GM12878 (cell line): ENCODE measurements at regions not wholly inside any gene's neighbourhood (a gene's known extent, or its start where the extent isn't known, plus 50 kb on each side); places are given as distances from the start of the nearest gene placed in this dataset.

Source experiments
- ATAC-seq: fragments of 200-7000 bp; cut with Tn5 transposase; 3 replicates; pipeline ENCODE4 v1.9.1; 2020; ENCODE audit warnings: mild to moderate bottlenecking, moderate library complexity
- BruUV-seq: library from RNA; stranded (reverse); fragments of 400-500 nt; replicated peaks from 2 replicates; lab custom pipeline; 2021; lab: Mats Ljungman, UMichigan
- CTCF ChIA-PET: fragments of 300-600 bp; sonication (Branson Sonifier 250); formaldehyde crosslinking; extraction: SDS; loops from one replicate; lab custom pipeline; 2021; ENCODE audit warnings: inconsistent platforms; lab: Yijun Ruan, JAX
- POLR2A ChIA-PET: fragments of 350-600 bp; formaldehyde crosslinking; extraction: SDS; loops from one replicate; lab custom pipeline; 2021; ENCODE audit warnings: inconsistent platforms; lab: Charles Lee
- RAD21 ChIA-PET: fragments of 300-600 bp; sonication (Branson Sonifier 250); formaldehyde crosslinking; loops from one replicate; lab custom pipeline; 2023; ENCODE audit warnings: antibody characterized with exemption; ENCODE audit not compliant: unreplicated experiment; lab: Charles Lee
- SMC1A ChIA-PET: fragments of 300-600 bp; sonication (Branson Sonifier 250); formaldehyde crosslinking; loops from one replicate; lab custom pipeline; 2023; ENCODE audit not compliant: unreplicated experiment, uncharacterized antibody; lab: Charles Lee
- DNase-seq: peaks from one replicate; pipeline ENCODE4 v3.0.0-alpha.2; 2011; ENCODE audit warnings: low read depth, low spot score
- FAIRE-seq: peaks from 3 replicates; lab custom pipeline; 2011; peaks lifted over from hg19 to GRCh38; lab: Jason Lieb, UNC
- H2AFZ ChIP-seq: 2 replicates; pipeline ENCODE4 v1.6.0; 2011; ENCODE audit warnings: low read depth, low read length, control low read depth; ENCODE audit not compliant: control insufficient read depth
- H3K27ac ChIP-seq: 2 replicates; pipeline ENCODE4 v1.5.1; 2011; ENCODE audit warnings: control low read depth; ENCODE audit not compliant: control insufficient read depth, insufficient read depth
- H3K27me3 ChIP-seq, 2 experiments: replicated peaks in 1 of 2; 2 replicates each; pipeline versions ENCODE4 v1.6.0 to v1.6.1; 2011; ENCODE audit warnings: low read length in 1 of 2; ENCODE audit not compliant: control insufficient read depth in 2 of 2, insufficient read depth in 2 of 2
- H3K36me3 ChIP-seq, 2 experiments: 2 replicates each; pipeline ENCODE4 v1.5.1; 2011; ENCODE audit warnings: low read length in 1 of 2; ENCODE audit not compliant: control insufficient read depth in 2 of 2, insufficient read depth in 2 of 2
- H3K4me1 ChIP-seq: 2 replicates; pipeline ENCODE4 v1.6.1; 2011; ENCODE audit warnings: mild to moderate bottlenecking, low read length, moderate library complexity, mixed read lengths; ENCODE audit not compliant: control insufficient read depth, insufficient read depth
- H3K4me2 ChIP-seq: 2 replicates; pipeline ENCODE4 v1.6.0; 2011; ENCODE audit warnings: control low read depth; ENCODE audit not compliant: control insufficient read depth, insufficient read depth
- H3K4me3 ChIP-seq: fragments of 200-600 bp; sonication (generic); 2 replicates; pipeline ENCODE4 v1.5.1; 2016
- H3K79me2 ChIP-seq: 2 replicates; pipeline ENCODE4 v1.6.0; 2011; ENCODE audit warnings: low read length; ENCODE audit not compliant: control insufficient read depth, insufficient read depth
- H3K9ac ChIP-seq: 2 replicates; pipeline ENCODE4 v1.8.0; 2011; ENCODE audit warnings: low read length, control low read depth, mixed read lengths; ENCODE audit not compliant: control insufficient read depth, insufficient read depth
- H3K9me3 ChIP-seq: replicated peaks from 3 replicates; pipeline ENCODE4 v1.5.1; 2011; ENCODE audit warnings: mild to moderate bottlenecking, low read length; ENCODE audit not compliant: control insufficient read depth, insufficient read depth
- H4K20me1 ChIP-seq: 2 replicates; pipeline ENCODE4 v1.6.0; 2011; ENCODE audit not compliant: control insufficient read depth, insufficient read depth
- BMI1 ChIP-seq: fragments of 450-650 bp; IDR thresholded peaks from 2 replicates; pipeline ENCODE4 v1.6.1; 2016; ENCODE audit warnings: mild to moderate bottlenecking, moderate library complexity, borderline replicate concordance
- CHD1 ChIP-seq: IDR thresholded peaks from 2 replicates; pipeline ENCODE4 v1.6.1; 2012; ENCODE audit warnings: low read depth, low read length, improper control_type of control experiment
- ELK1 ChIP-seq: IDR thresholded peaks from 2 replicates; pipeline ENCODE4 v1.6.1; 2012; ENCODE audit warnings: low read depth, low read length, improper control_type of control experiment
- JUND ChIP-seq: IDR thresholded peaks from 2 replicates; pipeline ENCODE4 v1.6.1; 2012; ENCODE audit warnings: low read depth, mild to moderate bottlenecking, low read length, improper control_type of control experiment, moderate library complexity
- WGBS: methylation state at CpG from one replicate; pipeline ENCODE4 v1.1.6; 2016; ENCODE audit warnings: low lambda C conversion rate; ENCODE audit not compliant: insufficient replicate concordance, insufficient coverage; ENCODE audit errors: missing lambda C conversion rate; 5-methylcytosine and 5-hydroxymethylcytosine counted together
- in situ Hi-C: fragments of 300-500 bp; cut with MboI; formaldehyde crosslinking; loops from 9 replicates; pipeline ENCODE4 v1.14.3; 2018; ENCODE audit warnings: mixed read lengths
- intact Hi-C: fragments of 100-400 bp; cut with micrococcal nuclease; formaldehyde crosslinking; loops from one replicate; pipeline ENCODE4 v1.14.2; 2022; ENCODE audit not compliant: unreplicated experiment
- TF ChIP-seq, protein P1 (sequence below): fragments of 450-650 bp; IDR thresholded peaks from 2 replicates; pipeline ENCODE4 v1.6.1; 2017; ENCODE audit warnings: mild to moderate bottlenecking

- Histone ChIP-seq H3K4me2 (no peak overlapping the region), H2AFZ (no peak overlapping the region), H3K4me3 (no peak overlapping the region)
- POLR2A ChIA-PET, result no interaction called here
- ATAC-seq, result no peak
- TF ChIP-seq ELK1 (no peak), CHD1 (no peak)
- TF ChIP-seq, all 136 proteins: peak for 0
- Histone ChIP-seq H3K27me3 (no peaks in the 10 kb centered on the region), H3K9me3 (no peaks in the 10 kb centered on the region), H3K79me2 (no peaks in the 10 kb centered on the region), H3K9ac (no peak overlapping the region), H3K4me1 (no peaks in the 10 kb centered on the region), H3K27ac (no peak overlapping the region), H4K20me1 (no peaks in the 10 kb centered on the region), H3K36me3 (no peaks in the 10 kb centered on the region)
- WGBS, result 19% methylated on average over 7 of the region's 7 CpGs
- ChIA-PET SMC1A (no interaction called here), CTCF (no interaction called here), RAD21 (no interaction called here)
- no TSS peak for BruUV-seq
- no peak for DNase-seq
- intact Hi-C loops, result no loop called here
- in situ Hi-C loops, result no loop called here
- FAIRE-seq, result no peak
Measured at GRCh38 chr9:135363596-135363995, 116.0 kb upstream of the PPP1R26 start.

DNA sequence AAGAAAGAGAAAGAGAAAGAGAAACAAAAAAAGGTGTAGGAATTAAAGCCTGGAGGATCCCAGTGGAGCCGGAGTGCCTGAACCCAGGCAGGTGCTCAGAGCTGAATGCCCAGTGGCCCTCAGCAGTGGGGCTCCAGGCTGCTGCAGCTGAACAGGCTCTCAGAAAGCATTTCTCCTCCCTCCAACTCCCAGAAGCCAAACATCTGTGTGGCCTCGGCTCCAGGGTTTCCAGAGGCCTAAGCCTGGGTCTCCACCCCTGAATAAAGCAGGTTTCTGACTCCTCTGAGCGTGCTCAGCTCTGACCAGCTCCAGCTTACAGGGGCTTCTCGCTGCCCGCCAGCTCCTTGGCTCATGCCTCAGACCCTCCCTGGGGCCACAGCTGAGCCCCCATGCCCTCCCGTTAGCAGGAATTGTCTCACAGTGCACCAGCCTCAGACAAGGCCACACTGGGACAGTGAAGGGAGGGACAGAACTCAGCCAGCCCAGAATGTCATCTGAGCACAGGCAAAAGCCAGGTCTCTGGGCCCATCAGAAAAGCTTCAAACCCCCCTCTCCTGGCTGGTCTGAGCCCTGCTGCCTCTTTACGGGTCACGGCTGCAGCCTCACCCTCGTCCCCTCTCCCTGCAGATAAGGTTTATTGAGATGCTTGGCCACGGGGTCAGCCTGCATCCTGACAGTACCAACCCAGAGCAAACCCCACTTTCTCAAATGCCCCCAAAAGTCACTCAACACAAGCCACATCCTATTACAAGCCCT is 114.4 kb upstream of the PPP1R26 start:
- in situ Hi-C loops (no loop called here), intact Hi-C loops (no loop called here)
- no TSS peak for BruUV-seq
- Histone ChIP-seq H3K4me2 (no peak overlapping the region), H3K79me2 (no peaks in the 10 kb centered on the region), H3K9ac (no peak overlapping the region), H3K27ac (no peak overlapping the region), H3K36me3 (no peaks in the 10 kb centered on the region), H2AFZ (no peak overlapping the region), H4K20me1 (no peaks in the 10 kb centered on the region), H3K9me3 (no peaks in the 10 kb centered on the region), H3K4me1 (no peaks in the 10 kb centered on the region), H3K4me3 (no peak overlapping the region), H3K27me3 (no peaks in the 10 kb centered on the region)
- RAD21 ChIA-PET, result no interaction called here
- TF ChIP-seq JUND (no peak), BMI1 (no peak)
- TF ChIP-seq, protein P1, sequence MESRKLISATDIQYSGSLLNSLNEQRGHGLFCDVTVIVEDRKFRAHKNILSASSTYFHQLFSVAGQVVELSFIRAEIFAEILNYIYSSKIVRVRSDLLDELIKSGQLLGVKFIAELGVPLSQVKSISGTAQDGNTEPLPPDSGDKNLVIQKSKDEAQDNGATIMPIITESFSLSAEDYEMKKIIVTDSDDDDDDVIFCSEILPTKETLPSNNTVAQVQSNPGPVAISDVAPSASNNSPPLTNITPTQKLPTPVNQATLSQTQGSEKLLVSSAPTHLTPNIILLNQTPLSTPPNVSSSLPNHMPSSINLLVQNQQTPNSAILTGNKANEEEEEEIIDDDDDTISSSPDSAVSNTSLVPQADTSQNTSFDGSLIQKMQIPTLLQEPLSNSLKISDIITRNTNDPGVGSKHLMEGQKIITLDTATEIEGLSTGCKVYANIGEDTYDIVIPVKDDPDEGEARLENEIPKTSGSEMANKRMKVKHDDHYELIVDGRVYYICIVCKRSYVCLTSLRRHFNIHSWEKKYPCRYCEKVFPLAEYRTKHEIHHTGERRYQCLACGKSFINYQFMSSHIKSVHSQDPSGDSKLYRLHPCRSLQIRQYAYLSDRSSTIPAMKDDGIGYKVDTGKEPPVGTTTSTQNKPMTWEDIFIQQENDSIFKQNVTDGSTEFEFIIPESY, result no peak
- WGBS, result 16% methylated on average over 10 of the region's 10 CpGs
- DNase-seq (no peak), ATAC-seq (no peak), FAIRE-seq (no peak)
- CTCF ChIA-PET, result no interaction called here
- POLR2A ChIA-PET, result no interaction called here
- SMC1A ChIA-PET, result no interaction called here
